HG03520 (cell line): ENCODE measurements at regions not wholly inside any gene's neighbourhood (a gene's known extent, or its start where the extent isn't known, plus 50 kb on each side); places are given as distances from the start of the nearest gene placed in this dataset.

Source experiments
- ATAC-seq: cut with Tn5 transposase; IDR thresholded peaks from one replicate; pipeline ENCODE4 v1.9.1; 2021; ENCODE audit warnings: mild to moderate bottlenecking, moderate library complexity; ENCODE audit not compliant: unreplicated experiment

DNA sequence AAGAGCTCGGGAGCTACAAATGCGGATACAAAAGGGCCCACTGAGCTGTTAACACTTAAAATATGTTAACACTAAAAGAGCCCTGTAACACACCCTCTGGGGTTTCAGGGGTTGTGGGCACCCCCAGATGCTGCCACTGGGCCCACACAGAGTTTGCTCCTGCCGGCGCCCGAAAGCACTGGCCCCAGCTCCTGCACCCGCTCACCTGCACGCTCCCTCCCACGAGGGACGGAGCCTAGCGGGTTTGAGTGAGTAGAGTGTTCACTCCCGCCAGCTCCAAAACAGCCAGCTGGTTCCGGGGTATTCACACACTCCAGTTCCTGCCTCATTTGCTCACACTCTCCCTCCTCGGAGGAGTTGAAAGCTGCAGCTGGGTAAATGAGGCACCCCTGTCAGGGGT is 357.7 kb downstream of the ETNK1 start:
- no peak for ATAC-seq

DNA sequence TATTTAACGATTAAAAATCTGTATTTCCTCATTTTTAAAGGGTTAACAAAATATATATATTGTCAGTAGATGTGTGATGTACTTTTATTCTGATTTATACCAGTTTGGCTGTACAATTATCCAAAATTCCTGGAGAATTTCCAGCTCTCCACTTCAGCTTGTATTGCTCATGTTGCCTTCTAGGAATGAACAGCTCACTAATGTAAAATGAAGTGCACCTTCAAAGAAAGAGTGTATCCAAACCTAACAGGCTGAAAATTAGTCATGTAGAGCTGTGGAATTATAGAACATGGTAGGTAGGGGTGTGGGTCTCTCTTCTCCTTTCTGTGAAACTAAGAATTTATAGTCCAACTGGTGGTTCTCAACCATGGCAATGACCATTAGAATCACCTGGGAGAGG is 362.0 kb downstream of the ETNK1 start:
- no peak for ATAC-seq

DNA sequence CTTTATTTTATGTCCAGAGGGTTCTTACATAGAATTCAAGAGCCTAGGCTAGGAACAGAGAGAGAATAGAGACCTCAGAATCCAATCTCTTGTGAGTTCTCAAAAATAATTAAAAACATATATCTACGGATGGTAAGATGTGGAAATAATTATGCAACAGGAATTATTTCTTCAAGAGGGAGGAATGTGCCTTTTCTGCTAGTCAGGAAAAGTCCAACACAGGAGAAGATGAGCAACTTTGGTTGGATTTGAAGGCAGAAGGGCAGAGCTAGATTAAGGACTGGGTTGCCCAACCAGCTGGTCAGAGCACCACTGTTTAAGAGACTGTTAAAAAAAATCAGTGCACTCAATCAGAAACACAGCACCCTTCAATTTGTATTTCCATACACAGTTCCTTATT is 365.5 kb downstream of the ETNK1 start:
- no peak for ATAC-seq

- no peak for ATAC-seq
Observed at GRCh38 chr12:22991250-22991844, 366.4 kb downstream of the ETNK1 start.

DNA sequence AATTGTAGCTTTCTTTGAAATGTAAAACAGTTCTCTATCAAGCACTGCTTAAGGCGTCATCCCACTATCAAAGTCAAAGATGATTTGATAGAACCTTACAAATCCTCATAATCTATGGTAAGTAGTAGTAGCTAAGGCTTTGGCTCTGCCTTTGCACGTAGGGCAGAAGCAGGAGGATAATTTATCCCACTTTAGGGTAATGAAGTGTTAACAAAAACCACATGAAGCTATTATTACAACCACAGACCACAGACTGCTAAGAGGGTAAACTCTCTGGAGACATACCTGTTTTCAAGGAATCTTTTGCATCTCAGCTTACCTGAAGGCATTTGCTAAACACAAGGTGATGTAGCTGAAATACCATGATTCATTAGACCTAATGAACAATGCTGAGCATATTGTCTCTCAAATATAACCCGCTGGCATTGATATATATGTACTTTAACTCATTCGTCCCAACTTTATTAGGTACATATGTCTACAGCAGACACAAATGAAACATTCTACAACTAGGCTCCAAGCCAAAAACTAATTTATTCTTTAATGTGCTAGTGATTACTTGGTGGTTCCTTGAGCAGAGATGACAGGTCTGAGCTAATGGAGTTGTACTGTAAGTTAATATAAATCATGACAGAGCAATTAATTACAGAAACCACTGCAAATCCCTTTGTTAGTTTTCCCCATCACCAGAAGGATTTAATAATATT is 368.8 kb downstream of the ETNK1 start:
- ATAC-seq = no peak

DNA sequence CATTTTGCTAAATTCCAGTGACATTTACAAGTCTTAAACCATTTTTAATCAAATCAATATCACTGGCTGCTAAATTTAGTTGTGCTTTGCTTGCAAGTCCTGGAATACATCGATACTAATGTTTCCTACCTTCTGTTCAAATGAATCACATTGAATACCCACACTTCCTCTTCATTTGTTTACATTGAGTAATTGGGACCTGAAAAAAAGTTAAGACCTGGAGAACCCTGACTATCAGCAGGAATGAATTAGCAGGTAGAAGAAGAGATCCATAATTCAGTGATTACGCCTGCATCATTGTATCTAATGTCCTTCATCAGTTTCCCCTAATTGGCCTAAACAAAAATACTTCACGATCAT is 369.3 kb downstream of the ETNK1 start:
- no peak for ATAC-seq

DNA sequence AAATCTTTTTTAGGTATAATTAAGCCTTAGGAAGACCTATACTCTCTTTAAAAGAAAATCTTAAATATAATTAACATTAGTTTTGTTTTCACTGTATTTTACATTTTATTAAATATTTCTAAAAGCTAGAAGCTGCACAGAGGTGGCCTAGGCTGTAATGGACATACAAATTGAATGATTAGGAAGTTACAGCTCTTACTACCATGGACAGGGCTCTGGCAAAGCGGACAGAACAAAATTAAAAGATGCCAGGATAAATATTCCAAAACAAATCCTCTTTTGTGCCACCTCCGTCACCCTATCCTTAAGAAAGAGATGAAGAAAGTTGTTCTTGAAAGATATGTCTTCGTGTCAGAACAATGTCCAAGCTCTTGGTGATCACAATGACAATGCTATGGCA is 376.5 kb downstream of the ETNK1 start:
- no peak for ATAC-seq

DNA sequence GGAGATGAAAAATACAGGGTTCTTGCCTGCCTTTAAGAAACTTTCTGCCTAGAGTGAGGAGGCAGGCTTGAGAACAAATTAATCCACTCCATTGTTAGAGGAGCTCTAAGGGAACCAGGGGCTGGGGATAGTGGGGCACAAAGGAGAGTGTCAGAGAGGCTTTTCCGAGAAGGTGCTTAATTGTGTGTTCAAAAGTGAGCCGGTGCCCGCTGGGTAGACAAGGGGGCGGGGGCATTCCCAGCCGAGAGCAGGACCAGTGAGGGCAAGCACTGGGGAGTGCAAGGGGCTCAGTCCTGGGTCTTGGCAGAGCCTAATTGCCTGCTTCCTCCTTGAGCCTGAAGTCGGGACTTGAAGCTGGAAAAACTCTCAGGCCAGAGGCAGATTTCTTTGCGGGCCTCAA is 377.4 kb downstream of the ETNK1 start:
- no peak for ATAC-seq

DNA sequence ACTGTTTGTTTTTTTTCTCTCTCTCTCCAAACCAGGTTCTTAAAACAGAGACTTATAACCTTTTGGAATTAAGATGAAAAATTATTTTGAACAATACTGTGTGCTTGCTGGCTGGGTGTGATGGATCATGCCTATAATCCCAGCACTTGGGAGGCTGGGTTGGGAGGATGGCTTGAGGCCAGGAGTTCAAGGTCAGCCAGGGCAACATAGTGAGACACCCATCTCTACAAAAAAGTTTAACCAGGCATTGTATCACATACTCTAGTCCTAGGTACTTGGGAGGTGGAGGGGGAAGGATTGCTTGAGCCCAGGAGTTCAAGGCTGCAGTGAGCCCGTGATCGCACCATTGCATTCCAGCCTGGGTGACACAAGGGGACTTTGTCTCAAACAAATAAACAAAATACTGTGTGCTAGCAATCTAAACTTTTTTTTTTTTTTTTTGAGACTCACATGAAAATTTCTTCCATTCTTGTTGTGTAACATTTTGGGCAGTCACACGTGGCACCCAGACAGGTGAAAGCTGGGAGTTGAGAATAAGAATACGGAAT is 379.6 kb downstream of the ETNK1 start:
- ATAC-seq = no peak

DNA sequence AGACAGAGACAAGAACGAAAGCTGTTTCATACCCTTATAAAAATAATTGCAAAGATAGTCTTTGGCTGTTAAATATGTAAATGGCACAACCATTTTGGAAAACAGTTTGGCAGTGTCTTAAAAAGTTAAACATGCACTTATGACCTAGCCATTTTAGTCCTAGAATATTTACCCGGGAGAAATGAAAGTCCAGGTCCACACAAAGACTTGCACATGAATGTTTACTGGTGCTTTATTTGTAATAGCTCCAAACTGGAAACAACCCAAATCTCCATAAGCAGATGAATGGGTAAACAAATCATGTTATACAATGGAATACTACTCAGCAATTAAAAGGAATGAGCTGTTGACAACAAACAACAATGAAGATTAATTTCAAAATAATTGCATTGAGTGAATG is 380.4 kb downstream of the ETNK1 start:
- ATAC-seq = no peak

GRCh38 chr12:23006413-23006812 is 381.4 kb downstream of the ETNK1 start:
- no peak for ATAC-seq

- no peak for ATAC-seq
Observed at GRCh38 chr12:23008623-23009022, 383.7 kb downstream of the ETNK1 start.

DNA sequence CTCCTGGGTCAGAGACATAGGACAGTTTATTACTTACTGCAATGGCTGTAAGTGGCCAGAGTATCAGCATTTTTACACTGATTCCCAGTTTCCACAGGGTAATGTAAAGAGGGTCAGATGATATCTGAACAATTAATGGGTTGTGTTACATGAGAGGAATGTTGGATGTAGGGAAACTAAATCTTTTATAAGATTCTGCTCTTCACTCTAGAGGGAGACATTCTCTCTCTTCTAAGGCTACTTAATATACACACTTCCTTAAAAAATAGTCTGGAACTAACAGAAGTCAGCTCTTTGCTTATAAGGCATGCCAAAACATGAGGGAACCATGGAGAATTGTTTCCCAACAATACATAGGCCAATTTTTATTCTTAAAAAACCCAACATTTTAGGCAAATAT is 389.8 kb downstream of the ETNK1 start:
- ATAC-seq = no peak

DNA sequence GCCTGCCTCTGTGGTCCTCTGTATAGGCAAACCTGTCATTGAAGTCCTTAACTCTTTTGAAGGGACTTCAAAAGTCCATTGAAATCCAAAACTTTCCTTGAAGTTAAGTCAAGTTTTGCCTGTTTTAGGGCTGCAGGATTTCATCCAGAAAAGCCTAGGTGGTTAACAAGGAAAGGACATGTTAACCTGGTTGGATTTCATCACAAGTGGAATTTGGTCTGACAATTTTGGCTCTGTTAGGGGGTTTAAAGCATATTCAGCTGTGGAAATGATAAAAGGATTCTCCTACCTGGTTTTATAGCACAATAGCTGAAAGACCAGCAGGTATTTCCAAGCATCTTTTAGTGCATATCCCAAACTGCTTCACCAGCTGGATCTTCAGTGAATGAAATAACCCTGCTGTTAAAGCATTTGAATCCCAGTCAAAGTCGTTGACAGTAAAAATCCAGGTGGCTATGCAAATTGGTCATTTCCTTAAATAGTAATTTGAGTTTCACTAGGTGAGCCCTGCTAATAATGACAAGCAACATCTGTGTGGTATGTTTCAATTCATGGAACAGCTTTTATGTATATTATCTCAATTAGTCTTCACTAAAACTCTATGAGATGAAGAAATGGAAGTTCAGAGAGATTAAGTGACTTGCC is 400.5 kb downstream of the ETNK1 start:
- ATAC-seq = no peak

DNA sequence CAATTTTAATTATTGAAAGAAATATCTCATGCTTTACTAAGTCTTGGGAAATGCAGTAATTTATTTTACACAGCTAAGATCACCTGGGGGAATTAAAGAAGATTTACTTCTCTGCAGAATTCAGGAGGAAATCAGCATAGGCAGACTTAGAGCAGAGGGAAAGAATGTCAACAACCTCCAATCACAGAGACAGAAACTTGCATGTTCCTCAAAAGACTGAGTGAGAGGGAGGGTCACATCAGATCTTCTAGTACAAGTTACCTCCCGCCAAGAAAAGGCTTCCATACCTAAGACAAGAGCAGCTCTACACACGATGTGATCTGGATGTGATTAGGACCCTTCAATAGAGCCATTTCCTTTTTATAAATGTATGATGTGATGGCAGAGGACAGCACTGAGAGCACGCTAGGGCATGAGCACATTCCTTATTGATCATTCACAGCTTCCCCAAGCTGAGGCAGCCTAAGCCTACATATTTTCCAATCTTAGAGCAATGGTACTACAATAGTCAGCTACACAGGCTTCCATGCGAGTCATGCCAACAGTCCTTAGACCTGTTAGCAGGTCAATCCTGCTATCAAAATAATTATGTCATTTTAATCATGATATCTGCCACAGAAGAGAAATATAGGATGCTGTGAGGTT is 403.3 kb downstream of the ETNK1 start:
- no peak for ATAC-seq

GRCh38 chr12:23029185-23029584 is 404.2 kb downstream of the ETNK1 start:
- no peak for ATAC-seq

DNA sequence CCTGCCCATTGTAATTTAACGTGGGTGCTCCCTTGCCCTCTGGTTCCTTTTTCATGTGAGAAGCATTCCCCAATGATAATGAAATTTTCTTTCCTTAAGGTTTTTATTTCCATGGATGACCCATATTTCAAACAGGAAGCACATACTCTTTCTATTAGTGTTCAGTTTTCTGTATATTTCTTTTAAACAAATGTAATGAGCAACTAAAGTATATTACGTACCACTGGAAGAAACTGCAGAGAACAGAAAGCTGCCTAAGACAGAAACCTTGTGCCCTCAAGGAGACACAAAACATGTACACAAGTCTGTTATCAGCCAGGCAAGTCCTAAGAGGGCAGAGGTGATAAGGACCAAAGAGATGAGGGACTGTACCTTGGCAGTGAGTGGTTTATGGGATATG is 414.9 kb downstream of the ETNK1 start:
- no peak for ATAC-seq

DNA sequence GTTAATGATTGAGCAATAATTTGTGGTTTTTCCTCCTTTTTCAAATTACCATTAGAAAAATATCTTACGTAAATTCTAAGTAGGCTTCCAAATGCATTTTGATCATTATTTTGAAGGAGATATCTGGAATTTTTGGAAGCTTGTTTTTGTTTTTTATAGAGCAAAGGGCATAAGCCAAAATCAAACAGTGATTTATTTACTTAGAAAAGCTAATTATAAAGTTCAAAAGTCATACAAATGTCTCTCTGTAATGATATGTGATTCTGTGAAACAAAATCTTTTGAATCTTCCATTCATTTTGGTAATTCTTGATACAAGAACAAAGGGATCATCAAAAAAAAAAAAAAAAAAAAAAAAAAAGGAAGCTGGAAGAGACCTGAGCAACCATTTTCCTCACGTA is 416.8 kb downstream of the ETNK1 start:
- ATAC-seq = no peak

DNA sequence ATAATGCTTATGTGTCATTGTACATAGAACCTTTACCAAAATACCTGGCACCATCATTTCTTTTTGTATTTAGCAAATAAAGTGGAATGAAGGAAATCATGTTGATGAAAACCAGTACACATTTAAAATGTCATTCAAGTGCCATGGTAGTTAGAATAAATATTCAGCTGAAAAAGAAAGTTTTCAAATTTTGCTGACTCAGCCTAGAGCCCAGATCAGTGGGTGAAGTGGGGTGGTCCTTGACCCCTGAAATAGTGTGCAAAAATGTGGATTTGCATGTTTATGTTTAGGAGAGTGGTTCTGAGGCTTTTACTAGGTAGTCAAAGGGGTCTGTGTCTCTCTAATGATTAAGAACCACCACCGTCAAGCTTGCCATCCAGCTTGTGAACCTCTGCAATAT is 418.7 kb downstream of the ETNK1 start:
- ATAC-seq = no peak

GRCh38 chr12:23049180-23049579 is 424.2 kb downstream of the ETNK1 start:
- ATAC-seq = peak; percentile 83

- ATAC-seq = no peak
Observed at GRCh38 chr12:23055004-23055403, 430.0 kb downstream of the ETNK1 start.

GRCh38 chr12:23057571-23057970 is 432.6 kb downstream of the ETNK1 start:
- no peak for ATAC-seq
